Stimulated activated CD4-positive, alpha-beta T cell treated with anti-CD3 and anti-CD28 coated beads, Interleukin-12 subunit alpha, Interleukin-12 subunit beta, amount 100 ng/mL, for 4 hours (primary cell): ENCODE measurements at regions not wholly inside any gene's neighbourhood (a gene's known extent, or its start where the extent isn't known, plus 50 kb on each side); places are given as distances from the start of the nearest gene placed in this dataset.
"Not testable (repeated sequence)": the region's sequence is repeated elsewhere in the genome, so short reads cannot be mapped to it uniquely, and the experiment has no call there.

Experiments used
- DNase-seq: peaks from one replicate; pipeline ENCODE4 v3.0.0-alpha.2; 2020

DNA sequence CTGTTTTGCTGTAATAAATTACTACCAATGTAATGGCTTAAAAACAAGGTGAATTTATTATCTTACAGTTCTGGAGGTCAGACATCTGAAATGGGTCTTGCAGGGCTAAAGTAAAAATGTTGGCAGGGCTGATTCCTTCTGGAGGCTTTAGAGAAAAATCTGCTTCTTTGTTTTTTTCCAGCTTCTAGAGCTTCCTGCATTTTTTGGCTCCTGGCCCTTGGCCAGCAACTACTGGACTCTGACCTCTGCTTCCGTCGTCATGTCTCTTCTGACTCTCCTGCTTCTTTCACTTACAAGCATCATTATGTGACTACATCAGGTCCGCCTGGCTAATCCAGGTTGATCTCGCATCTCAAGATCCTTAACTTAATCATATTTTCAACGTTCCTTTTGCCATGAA is 350.9 kb downstream of the S1PR1 start:
- DNase-seq: no peak

DNA sequence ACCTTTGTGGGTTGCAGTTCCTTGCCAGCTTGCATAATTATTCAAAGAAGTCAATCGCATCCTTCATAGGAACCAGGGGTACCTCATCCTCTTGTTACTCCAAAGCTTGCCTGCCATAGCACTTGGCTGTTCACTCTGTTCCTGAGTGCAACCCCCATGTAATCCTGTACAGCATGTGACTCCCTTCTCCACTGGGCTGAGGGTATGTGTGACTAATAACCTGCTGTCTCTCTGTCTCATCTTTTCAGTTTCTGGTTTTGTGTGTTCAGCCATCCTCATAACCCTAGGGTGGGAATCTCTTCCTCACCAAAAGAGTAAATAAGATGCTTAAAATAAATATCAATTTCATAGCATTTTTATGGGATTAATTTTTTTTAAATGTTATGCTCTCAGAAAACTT is 351.9 kb downstream of the S1PR1 start:
- no peak for DNase-seq

DNA sequence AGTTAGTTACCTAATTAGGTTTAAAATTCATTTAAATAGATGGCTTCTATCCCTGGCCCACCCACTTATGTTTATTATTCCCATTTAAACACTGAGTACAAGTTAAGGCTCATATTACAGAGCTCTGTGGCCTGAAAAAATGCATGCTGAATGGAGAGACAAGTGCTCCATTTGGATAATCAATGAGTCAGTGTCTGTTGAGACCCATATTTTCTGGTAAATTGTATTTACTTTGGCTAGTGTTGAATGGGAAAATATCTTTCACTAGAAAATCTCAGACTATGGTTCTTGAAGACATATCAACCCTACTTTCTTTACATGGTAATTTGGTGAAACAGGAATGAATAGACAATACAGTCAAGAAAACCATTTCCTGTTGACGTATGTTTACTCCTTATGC is 356.0 kb downstream of the S1PR1 start:
- no peak for DNase-seq

DNA sequence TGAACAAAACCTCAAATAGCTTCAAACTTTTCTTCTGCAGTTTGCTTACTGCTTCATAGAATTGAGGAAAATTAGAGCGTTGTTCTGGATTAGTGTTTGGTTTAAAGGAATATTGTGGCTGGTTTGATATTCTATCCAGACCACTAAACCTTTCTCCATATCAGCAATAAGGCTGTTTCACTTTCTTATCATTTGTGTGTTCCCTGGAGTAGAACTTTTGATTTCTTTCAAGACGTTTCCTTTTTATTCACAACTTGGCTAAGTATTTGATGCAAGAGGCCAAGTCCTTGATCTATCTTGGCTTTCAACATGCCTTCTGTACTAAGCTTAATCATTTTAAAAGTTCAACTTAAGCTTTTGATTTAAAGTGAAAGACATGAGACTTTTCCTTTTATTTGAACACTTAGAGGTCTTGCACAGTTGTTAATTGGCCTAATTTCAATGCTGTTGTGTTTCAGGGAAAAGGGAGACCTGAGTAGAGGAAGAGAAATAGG is 359.1 kb downstream of the S1PR1 start:
- DNase-seq: no peak

DNA sequence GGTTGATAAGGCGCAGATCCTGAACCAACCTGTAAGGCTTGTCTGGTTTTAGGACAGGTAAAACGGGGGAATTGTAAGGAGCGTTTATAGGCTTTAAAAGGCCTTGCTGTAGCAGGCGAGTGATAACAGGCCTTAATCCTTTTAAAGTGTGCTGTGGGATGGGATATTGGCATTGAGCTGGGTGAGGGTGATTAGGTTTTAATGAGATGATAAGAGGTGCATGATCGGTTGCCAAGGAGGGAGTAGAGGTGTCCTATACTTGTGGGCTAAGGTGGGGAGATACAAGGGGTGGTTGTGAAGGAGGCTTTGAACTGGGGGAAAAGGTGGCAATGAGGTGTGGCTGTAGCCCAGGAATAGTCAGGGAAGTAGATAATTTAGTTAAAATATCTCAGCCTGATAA is 363.8 kb downstream of the S1PR1 start:
- DNase-seq: not testable (repeated sequence)

DNA sequence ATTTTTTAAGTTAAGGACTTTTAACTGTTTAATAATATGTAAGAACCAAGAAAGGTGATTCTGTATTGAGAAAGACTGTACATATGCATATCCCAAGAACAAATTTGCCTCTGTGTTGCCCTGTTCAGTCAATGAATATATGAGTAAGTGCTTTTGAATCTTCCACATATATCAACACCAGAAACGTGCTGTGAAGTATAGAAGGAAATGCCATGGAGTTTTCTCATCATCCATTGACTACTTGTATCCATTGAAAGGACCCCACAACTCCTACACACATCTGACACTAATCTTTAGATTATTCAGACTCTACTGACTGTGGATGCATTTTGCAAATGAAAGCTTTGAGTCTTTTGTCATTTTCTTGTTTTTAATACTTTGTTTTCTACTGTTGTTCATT is 366.9 kb downstream of the S1PR1 start:
- no peak for DNase-seq

DNA sequence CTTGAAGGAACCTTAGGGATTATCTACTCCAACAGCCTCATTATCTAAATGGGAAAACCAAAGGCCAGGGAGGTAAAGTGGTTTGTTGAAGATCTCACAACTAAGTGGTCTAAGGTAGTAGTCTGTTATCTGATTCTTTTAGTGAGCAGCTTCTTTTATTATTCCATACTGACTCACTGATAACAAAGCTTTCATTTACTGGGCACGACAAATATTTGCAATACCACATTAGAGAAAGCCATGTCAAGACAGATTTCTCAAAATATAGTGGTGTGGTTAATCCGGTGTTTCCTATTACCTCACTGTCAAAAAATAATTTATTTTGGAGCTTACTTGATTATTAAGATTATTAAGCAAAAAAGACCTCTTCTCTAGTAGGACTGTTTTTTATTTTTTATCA is 369.1 kb downstream of the S1PR1 start:
- no peak for DNase-seq

DNA sequence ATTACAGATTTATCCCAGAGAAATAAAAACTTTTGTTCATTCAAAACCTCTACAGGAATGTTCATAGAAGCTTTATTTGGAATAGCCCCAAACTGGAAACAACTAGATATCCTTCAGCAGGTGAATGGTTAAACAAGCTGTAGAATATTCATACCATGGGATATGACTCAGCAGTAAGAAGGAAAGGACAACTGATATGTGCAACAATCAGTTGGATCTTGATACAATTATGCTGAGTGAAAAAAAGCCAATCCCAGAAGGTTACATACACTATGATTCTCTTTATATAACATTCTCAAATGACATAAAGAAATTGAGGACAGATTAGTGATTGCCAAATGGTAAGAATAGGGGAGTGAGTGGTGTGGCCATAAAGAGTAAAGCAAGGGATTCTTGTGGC is 376.7 kb downstream of the S1PR1 start:
- DNase-seq: no peak

DNA sequence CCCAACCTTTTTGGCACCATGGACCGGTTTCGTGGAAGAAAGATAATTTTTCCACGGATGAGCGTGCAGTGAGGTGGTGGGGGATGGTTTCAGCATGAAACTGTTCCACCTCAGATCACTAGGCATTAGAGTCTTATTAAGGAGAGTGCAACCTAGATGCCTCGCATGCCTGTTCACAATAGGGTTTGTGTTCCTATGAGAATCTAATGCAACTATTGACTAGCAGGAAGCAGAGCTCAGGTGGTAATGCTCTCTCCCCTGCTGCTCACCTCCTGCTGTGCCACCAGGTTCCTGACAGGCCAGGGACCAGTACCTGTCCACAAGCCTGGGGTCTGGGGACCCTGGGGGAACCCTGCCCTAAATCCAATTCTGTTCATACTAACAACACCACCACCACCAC is 377.8 kb downstream of the OLFM3 start:
- DNase-seq: no peak

DNA sequence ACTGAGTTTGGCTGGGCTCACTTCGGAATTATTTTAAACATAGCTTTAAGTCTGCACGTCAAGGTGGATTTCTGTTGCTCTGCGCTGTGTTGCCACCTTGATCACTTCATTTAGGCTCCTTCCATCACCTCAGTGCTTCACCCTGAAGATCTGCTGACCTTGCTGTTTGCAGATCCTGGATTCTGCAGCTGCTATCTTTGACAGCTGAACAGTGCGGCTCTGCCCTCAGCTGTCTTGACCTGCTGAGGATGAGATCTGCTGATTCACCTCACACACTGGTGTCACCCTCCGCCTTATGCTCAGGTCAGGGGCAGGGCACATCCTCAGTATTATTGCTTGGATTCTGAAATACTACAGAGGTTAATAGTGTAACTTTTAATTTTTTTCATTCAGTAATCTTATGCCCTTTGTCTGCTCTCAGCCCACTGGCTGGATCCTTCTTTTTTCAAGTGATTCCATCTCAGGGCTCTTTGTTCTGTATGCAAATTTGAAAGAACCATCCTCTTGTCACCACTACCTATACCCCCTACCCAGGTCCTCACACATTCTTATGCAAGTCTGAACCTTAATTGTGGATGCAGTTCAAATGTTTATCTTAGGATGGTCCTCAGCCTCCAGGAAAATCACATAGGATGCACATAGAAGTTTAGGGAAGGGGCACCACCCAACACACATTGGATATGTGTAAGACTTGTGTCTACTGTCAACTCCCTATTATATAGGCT is 364.0 kb downstream of the OLFM3 start:
- DNase-seq: no peak

DNA sequence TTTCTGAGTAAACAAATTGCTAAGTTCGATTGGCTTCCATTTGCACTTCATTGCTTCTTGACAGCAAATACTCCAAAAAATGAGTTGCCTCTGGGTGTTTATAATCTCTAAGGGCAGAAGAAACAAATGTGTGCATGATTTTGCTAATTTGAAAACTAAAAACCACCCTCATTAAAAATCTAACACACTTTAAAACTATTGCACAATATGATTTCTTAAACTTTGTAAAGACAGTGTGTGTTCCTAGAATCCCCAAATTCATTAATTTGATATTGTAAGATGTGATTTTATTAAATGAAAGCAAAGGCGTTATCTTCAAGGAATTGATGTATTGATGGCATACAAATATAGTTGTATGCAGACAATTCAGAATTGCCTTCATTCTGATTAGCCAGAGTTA is 350.9 kb downstream of the OLFM3 start:
- DNase-seq: no peak

DNA sequence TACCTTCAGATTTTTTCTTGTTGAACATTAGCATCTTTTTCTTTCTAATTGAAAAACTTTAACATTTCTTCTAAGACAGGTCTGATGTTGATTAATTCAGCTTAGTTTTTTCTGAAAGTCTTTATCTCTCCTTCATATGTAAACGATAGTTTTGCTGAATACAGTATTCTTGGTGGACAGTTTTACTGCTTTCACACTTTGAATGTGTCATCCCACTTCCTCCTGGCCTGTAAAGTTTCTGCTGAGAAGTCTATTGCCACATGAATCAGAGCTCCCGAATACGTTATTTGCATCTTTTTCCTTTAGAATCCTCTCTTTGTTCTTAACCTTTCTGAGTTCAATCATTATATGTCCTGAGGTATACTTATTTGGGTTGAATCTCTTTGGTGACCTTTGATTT is 344.2 kb downstream of the OLFM3 start:
- no peak for DNase-seq

DNA sequence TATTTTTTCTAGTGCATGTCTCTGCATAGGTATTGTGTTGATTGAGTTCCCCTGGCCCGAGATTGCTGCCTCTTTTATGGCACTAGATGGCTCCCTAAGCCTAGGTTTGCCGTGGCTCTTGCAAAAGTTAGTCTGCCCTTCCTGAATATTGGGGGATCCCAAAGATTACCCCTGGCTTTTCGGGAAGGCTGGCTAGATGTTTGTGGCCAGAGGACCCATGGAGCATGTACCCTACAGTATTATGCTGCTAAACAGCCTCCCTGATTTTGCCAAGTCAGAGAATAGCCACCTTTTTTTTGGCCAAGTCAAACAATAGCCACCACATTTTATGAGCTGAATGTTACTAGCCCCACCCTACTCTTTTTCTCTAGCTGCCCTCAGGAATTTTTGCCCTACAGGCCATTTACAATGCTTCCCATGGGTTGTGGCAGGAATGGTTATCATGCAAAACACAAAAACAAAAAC is 343.2 kb downstream of the OLFM3 start:
- no peak for DNase-seq

DNA sequence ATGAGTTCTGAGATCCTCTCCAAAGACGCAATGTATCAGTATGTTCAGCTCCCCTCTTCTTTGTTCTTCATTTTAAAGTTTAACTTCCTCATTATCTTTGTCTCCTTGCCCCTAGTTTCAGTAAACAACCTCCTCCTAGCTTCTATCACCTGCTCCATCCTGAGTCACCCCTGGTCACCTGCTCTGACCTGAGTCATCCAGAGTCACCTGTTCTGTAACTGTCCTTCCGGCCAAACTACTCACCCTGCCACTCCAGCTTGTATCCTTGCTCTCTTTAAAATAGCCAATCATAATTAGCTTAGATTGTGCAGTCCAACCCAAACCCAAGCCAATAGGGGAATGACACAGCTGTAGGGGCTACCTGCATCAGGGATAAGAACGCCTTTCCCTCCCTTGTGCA is 332.0 kb downstream of the OLFM3 start:
- DNase-seq: no peak

DNA sequence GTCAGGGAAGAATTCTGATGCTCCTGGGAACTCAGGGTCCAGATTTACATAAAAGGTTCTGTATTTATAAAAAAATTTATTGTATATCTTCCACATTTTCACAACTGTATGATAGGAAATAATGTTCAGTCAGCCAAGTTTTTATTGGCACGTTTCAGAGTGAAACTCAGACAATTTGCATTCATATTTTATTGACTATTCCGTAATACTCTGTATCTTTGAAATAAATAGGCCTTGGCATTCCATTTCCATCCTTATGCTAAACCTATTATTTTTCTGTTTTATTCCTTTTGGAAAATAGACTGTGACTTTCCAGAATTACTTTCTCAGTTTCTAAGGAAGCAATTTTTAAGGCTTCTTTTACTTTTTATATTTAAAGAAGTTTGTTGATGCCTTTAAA is 329.0 kb downstream of the OLFM3 start:
- DNase-seq: no peak

DNA sequence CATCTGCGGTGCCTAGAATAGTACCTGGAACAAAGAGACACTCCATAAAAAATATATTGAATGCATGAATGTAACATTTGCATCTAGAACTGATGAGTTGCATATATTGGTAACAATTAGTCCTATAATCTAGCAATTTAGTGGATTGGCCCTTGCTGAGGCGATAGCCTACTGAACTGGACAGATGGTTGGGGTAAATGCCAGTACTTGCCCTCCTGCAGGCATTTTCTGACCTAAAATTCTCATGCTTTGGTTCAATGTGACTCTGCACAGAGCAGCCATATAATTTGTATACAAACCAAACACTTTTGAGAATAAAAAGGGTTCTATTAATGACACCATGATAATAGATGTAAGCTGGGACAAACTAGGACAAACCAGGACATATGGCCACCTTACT is 313.6 kb downstream of the OLFM3 start:
- no peak for DNase-seq

DNA sequence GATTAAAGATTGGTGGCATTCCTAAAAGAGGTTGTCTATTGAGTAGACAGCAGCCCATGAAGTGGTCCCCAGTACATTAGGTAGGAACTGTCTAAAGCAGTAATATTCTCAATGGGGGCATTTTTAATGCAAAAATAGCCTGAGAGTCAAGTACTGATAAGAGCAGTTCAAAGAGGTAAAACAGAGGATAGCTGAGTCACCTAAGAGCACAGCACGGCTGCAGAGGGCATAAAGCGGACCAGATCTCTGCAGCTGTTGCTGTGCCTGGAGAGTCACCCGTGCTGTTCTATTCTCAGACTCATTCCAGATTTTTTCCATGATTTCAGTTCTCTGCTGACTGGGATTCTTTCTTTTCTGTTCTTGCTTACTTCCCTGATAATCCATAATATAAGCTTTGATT is 313.2 kb downstream of the OLFM3 start:
- no peak for DNase-seq

DNA sequence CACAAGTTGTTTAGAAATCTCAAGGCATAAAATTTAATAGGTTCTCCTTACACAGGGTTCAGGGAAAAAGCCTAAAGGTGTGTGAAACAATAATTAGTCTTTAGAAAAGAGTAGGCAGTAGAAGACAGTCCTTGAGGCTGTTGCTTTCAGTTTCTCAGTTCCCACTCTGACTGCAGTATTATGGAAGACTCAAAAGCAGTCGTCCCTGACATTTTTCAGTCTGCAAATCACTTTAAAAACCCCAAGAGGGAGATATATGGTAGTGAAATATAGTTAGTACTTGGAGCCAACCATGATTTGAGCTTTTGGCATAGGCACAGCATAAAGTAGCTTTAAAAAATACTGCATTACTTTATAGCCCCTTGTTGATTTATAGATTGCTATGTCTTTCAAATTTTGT is 299.7 kb downstream of the OLFM3 start:
- no peak for DNase-seq

DNA sequence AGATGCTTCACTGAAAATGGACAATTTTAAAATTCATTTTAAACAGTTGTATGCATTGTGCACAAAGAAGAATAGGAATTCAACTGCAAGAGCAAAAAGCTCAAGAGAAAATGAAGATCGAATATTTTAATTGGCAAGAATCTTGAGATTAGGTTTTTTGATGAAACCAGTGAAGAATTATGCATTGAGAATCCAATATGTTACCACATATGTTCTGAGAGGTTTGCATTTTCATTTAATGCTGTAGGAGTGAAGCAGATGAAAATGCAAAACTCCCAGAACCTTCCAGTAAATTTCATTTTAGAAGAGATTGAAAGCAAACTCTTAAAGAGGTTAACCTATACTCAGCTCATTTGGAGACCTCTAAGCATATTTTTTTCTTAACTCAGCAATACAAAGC is 298.0 kb downstream of the OLFM3 start:
- no peak for DNase-seq

DNA sequence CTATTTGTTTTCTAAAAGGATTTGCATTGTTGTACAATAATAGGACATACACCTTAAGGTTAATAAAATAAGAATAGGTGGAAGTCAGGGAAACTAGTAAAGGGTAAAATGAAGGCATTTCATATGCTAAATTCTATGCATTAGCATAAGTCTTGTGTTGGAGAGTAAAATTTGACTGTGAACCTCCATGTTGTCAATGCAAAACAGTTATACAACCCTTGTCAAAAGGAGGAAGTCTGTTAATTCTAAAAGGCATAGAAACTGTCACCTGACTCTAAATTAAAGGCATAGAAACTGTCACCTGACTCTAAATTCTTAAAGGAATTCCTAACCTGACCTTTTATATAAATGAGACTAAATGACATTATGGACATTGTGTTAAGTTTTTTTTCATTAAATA is 291.8 kb downstream of the OLFM3 start:
- DNase-seq: no peak

DNA sequence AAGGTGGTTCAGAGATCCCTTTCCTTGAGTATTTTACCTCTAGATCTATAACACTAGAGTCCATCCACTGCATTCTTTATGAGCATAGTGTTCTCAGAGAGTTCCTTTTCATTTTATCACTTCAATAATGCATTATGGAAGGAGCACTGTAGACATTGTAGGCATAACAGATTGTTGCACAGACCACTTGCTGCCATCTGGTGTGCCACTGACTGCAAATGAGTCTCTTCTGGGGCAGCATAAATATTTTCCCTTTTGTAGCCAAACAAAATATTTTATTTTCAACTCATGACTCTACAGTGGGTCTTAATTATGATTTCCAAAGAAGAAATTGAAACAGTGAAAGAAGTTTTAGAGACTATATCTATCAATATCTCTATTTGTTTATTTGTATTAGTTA is 290.4 kb downstream of the OLFM3 start:
- no peak for DNase-seq

DNA sequence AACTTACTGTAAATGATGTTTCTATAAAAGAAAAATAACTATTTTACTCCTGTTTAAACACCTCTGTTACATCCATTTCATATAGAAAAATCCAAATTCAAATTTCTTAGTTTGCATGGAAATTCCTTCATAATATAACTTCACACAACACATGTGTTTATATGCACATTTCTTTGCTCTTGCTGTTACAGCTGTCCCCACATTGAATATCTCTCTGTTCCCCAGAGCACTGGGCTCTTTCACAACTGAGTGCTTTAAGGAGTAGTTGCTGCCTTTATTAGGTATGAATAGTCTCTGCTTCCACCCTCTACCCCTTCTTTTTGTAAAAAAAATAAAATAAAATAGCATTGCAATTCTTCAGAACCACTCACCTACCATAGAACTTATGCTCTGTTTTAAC is 287.0 kb downstream of the OLFM3 start:
- no peak for DNase-seq

DNA sequence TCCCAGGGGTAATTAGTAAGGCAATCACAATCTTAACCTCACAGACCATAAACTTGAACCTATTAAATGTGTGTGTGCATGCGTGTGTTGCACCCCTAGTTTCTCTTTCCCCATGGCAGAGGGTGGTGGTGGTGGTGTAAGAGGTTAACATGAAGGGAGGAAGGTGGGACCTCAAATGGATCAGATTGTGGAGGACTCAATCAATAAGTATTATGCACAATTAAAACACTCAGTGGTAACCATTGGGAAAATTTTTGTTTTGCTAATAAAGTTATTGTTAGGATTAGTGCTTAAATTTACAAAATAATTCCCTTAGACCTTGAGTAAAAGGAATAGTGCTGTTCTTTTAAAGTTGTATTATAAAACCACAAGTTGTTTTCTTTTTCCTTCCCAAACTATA is 283.0 kb downstream of the OLFM3 start:
- no peak for DNase-seq

DNA sequence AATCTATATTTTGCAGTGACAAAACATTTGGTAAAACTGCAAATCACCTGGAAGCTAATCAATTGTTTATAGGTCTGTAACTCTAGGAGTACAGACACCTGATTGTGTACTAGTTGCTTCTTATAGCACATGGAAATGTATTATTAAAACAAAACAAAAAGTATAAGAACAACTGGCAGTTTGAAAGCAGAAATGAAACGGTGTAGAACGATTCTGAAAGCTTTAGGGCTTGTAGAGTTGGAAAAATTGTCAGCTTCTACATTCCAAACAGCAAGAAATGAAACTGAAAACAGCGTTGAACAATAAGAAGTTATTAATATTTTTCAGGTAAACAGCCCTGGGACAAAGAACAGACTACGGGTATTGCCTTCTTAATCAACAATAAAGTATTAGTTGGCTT is 273.3 kb downstream of the OLFM3 start:
- no peak for DNase-seq

DNA sequence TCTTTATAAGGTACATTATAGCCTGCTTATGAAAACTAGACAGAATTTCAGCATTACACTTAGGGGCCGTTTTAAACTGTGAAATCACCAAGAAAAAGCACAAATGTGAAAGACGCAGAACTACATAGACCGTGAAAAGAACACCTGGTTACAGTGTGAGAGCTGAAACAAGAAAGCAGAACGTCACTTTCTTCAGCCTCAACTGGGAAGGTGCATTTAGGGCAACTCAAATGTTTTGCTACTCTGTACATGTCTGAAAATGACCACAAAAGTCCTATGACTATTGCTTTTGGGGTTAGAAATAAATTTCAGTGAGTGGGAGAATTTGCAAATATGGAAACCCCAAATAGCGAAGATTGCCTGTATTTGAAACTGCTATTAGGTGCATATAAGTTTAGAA is 268.7 kb downstream of the OLFM3 start:
- DNase-seq: no peak
